Activated T-cell treated with anti-CD3 and anti-CD28 coated beads for 24 hours (primary cell): ENCODE measurements at regions not wholly inside any gene's neighbourhood (a gene's known extent, or its start where the extent isn't known, plus 50 kb on each side); places are given as distances from the start of the nearest gene placed in this dataset.
"Not testable (repeated sequence)": the region's sequence is repeated elsewhere in the genome, so short reads cannot be mapped to it uniquely, and the experiment has no call there.

Experiments
- DNase-seq: peaks from one replicate; pipeline ENCODE4 v3.0.0-alpha.2; 2020; ENCODE audit warnings: low read depth

GRCh38 chr6:145548933-145549648, 186.2 kb downstream of the EPM2A start:
- DNase-seq, result no peak

GRCh38 chr6:145551164-145551563, 184.2 kb downstream of the EPM2A start:
- DNase-seq, result no peak

GRCh38 chr6:145555084-145555483, 180.2 kb downstream of the EPM2A start:
- DNase-seq, result no peak

GRCh38 chr6:145557474-145557873, 177.8 kb downstream of the EPM2A start:
- no peak for DNase-seq

- no peak for DNase-seq
These were observed 175.5 kb downstream of the EPM2A start for GRCh38 chr6:145559836-145560235.

GRCh38 chr6:145561095-145562072, 173.9 kb downstream of the EPM2A start:
- no peak for DNase-seq

GRCh38 chr6:145562771-145563615, 172.3 kb downstream of the EPM2A start:
- DNase-seq, result no peak

GRCh38 chr6:145564553-145564952, 170.8 kb downstream of the EPM2A start:
- no peak for DNase-seq

- DNase-seq, result no peak
These were observed 167.6 kb downstream of the EPM2A start for GRCh38 chr6:145567684-145568252.

GRCh38 chr6:145569140-145569539, 166.2 kb downstream of the EPM2A start:
- no peak for DNase-seq

- DNase-seq, result not testable (repeated sequence)
These were observed 165.0 kb downstream of the EPM2A start for GRCh38 chr6:145570336-145570735.

- not testable (repeated sequence) for DNase-seq
These were observed 161.1 kb downstream of the EPM2A start for GRCh38 chr6:145574269-145574668.
